Heart right ventricle (tissue), 16 donors: ENCODE measurements at regions not wholly inside any gene's neighbourhood (a gene's known extent, or its start where the extent isn't known, plus 50 kb on each side); places are given as distances from the start of the nearest gene placed in this dataset.

ENCODE experiments used
- ATAC-seq, 8 donors: fragments of 200-7000 bp; cut with Tn5 transposase; one replicate each; pipeline ENCODE4 v1.9.1; 2020; ENCODE audit warnings: mild to moderate bottlenecking in 8 of 8, moderate library complexity in 8 of 8, moderate number of reproducible peaks in 1 of 8
- DNase-seq, 2 donors: peaks; one replicate each; pipeline ENCODE4 v3.0.0-alpha.2; 2020
- H3K27ac ChIP-seq, 10 donors: fragments of 200-600 bp; sonication (generic) in 2 of 10; one replicate each; pipeline versions ENCODE4 v1.5.0 to v1.8.0; 2020 to 2022; ENCODE audit warnings: mild to moderate bottlenecking in 3 of 10
- H3K27me3 ChIP-seq, 7 donors: fragments of 200-600 bp; one replicate each; pipeline ENCODE4 v1.8.0; 2021 to 2022; ENCODE audit warnings: mild to moderate bottlenecking in 2 of 7
- H3K36me3 ChIP-seq, 9 donors: fragments of 200-600 bp; sonication (generic) in 1 of 9; one replicate each; pipeline versions ENCODE4 v1.5.0 to v1.8.0; 2020 to 2022; ENCODE audit warnings: mild to moderate bottlenecking in 2 of 9
- H3K4me1 ChIP-seq, 9 donors: fragments of 200-600 bp; sonication (generic) in 1 of 9; one replicate each; pipeline versions ENCODE4 v1.5.0 to v1.8.0; 2020 to 2022; ENCODE audit warnings: mild to moderate bottlenecking in 4 of 9
- H3K4me3 ChIP-seq, 10 donors: fragments of 200-600 bp; sonication (generic) in 2 of 10; one replicate each; pipeline versions ENCODE4 v1.5.0 to v1.8.0; 2020 to 2022; ENCODE audit warnings: mild to moderate bottlenecking in 7 of 10, moderate library complexity in 2 of 10
- H3K9me3 ChIP-seq, 11 donors: fragments of 200-600 bp in 10 of 11; sonication (generic) in 2 of 11; one replicate each; pipeline versions ENCODE4 v1.5.0 to v1.8.0; 2013 to 2022; ENCODE audit warnings: mild to moderate bottlenecking in 2 of 11, control low read depth in 1 of 11, moderate library complexity in 1 of 11
- WGBS, 2 donors: extraction: QIAGEN DNeasy Blood & Tissue Kit; methylation state at CpG; one replicate each; pipeline ENCODE4 v1.1.7; 2013; ENCODE audit warnings: inconsistent platforms in 1 of 2; 5-methylcytosine and 5-hydroxymethylcytosine counted together
- intact Hi-C, 10 donors: fragments of 100-400 bp; cut with DNase I; formaldehyde crosslinking; loops; one replicate each; pipeline versions ENCODE4 v1.11.1 to v1.14.2; 2022
- TF ChIP-seq, protein P1 (sequence below), 9 donors: fragments of 200-600 bp; sonication (generic) in 2 of 9; IDR thresholded peaks; one replicate each; pipeline versions ENCODE4 v1.5.0 to v1.8.0; 2021 to 2022; ENCODE audit warnings: antibody characterized with exemption in 9 of 9, mild to moderate bottlenecking in 5 of 9, moderate library complexity in 1 of 9
- donor health status: Arrhythmogenic right ventricular cardiomyopathy.
- donor health status: ischemic (EF 13 %, LVEDD 7.1; RV severe dilation, severe dysfunction).
- donor health status: healthy with polysubstance abuse.
- donor health status: DM: no; HTN: yes; CAD: no.
- donor health status: DM: no; HTN: no; CAD: no.
- donor health status: ischemic (EF 25% LVEDD 6.9; RV normal size, moderate dysfunction).
- donor health status: ischemic (EF 25% LVEDD 5.7; RV mildly dilated, moderate dysfunction).
- donor health status: healthy.
- donor health status: DM: yes; HTN: yes; CAD: no.
- donor health status: Ischemic cardiomyopathy.
- donor health status: ischemic (EF 35%, LVEDD 5.7; RV mildly dilated, moderate dysfunction).
- donor health status: nonischemic (EF 11% LVEDD 7.7; RV severe dilation, severe dysfunction).
- donor health status: DM: yes; HTN: yes; CAD: no.
- donor health status: PGD.
- donor health status: ischemic (EF 29% LVEDD 5.4; RV normal size, mild dysfunction).
- donor health status: nonischemic (EF 23%, LVEDD 6.1; RV moderate dilation, normal function).

DNA sequence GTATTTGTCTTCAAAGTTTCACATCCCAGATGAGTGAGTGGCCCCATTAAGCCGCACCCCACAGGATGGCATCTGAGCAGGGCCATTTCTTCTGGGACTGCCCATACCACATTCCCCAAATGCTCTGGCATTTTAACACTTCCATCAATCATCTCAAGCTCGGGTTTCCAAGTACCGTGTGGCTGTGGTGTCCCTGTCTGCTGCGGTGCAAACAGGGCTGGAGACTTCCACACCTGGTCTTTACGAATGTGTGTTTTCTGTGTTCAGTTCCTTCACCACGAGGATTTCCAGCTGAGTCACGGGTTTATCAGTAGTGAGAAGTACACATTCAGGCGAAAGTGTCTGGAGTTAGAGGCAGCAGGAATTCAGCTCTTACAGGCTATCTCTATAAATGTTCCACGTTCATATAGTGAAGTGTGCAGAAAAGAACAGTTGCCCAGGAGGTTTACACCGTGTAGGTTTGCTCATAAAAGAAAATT is 195.2 kb downstream of the RHOU start:
- intact Hi-C loops, result loop anchor here in 1 of 10 donors (10.0 kb wide), 1 partner anchor 66 kb away; no protein-coding TSS in a partner anchor
- Histone ChIP-seq H3K27ac (no peak overlapping the region), H3K4me1 (peaks cover 0 to 5% (median 0%) of the 10 kb centered on the region in 9 donors), H3K4me3 (no peak overlapping the region), H3K27me3 (peaks cover 0 to 13% (median 0%) of the 10 kb centered on the region in 7 donors), H3K9me3 (peaks cover 0 to 14% (median 0%) of the 10 kb centered on the region in 11 donors), H3K36me3 (no peaks in the 10 kb centered on the region)
- 45% methylated on average over 10 of the region's 10 CpGs for WGBS, 2 donors
- no peak for DNase-seq
- TF ChIP-seq, protein P1, sequence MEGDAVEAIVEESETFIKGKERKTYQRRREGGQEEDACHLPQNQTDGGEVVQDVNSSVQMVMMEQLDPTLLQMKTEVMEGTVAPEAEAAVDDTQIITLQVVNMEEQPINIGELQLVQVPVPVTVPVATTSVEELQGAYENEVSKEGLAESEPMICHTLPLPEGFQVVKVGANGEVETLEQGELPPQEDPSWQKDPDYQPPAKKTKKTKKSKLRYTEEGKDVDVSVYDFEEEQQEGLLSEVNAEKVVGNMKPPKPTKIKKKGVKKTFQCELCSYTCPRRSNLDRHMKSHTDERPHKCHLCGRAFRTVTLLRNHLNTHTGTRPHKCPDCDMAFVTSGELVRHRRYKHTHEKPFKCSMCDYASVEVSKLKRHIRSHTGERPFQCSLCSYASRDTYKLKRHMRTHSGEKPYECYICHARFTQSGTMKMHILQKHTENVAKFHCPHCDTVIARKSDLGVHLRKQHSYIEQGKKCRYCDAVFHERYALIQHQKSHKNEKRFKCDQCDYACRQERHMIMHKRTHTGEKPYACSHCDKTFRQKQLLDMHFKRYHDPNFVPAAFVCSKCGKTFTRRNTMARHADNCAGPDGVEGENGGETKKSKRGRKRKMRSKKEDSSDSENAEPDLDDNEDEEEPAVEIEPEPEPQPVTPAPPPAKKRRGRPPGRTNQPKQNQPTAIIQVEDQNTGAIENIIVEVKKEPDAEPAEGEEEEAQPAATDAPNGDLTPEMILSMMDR (IDR thresholded peaks at IDR 0.05), result no peak
- peak in 1 of 8 donors; percentile 44 for ATAC-seq

DNA sequence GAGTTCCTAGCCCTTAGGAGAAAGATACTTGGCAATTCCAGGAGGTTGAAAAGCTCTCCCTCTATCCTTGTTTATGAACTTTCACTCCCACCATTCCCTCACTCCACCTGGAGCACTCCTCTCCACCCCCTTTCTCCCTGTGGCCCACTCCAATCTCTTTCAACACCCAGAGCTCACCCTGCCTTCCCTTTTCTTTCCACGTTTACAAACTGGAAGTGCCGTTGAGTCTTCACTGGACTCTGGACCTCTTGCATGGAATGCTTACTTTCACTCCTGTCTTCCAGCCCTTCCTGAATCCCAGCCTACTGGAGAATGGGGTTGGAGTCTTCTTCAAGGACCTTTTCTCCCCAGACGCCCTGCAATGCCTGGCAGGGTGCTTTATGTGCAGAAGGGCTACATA is 198.5 kb downstream of the RHOU start:
- no peaks in the 10 kb centered on the region for H3K36me3 ChIP-seq
- no peak overlapping the region for H3K4me3 ChIP-seq
- DNase-seq, result no peak
- peaks cover 0 to 13% (median 0%) of the 10 kb centered on the region in 7 donors for H3K27me3 ChIP-seq
- H3K27ac ChIP-seq, result no peak overlapping the region
- intact Hi-C loops, result loop anchor here in 1 of 10 donors (10.0 kb wide), 1 partner anchor 69 kb away; no protein-coding TSS in a partner anchor
- TF ChIP-seq, protein P1 (IDR thresholded peaks at IDR 0.05), result no peak
- 87 to 90% methylated on average over 3 of the region's 3 CpGs for WGBS, 2 donors
- peaks cover 3 to 33% (median 20%) of the 10 kb centered on the region in 9 donors for H3K4me1 ChIP-seq
- ATAC-seq, result no peak
- peaks cover 0 to 11% (median 0%) of the 10 kb centered on the region in 11 donors for H3K9me3 ChIP-seq

GRCh38 chr1:228935198-228935663 is 200.0 kb downstream of the RHOU start:
- intact Hi-C loops, result loop anchor here in 1 of 10 donors (10.0 kb wide), 1 partner anchor 70 kb away; no protein-coding TSS in a partner anchor
- no peak overlapping the region for H3K4me3 ChIP-seq
- H3K9me3 ChIP-seq, result no peaks in the 10 kb centered on the region
- H3K4me1 ChIP-seq, result peaks cover 3 to 48% (median 22%) of the 10 kb centered on the region in 9 donors
- DNase-seq (no peak), ATAC-seq (no peak)
- TF ChIP-seq, protein P1 (IDR thresholded peaks at IDR 0.05), result no peak
- H3K27me3 ChIP-seq, result peaks cover 0 to 13% (median 0%) of the 10 kb centered on the region in 7 donors
- 86 to 89% methylated on average over 4 of the region's 4 CpGs for WGBS, 2 donors
- H3K27ac ChIP-seq, result no peak overlapping the region
- no peaks in the 10 kb centered on the region for H3K36me3 ChIP-seq

GRCh38 chr1:228935855-228936727 is 200.8 kb downstream of the RHOU start:
- Histone ChIP-seq H3K4me1 (peaks cover 3 to 57% (median 21%) of the 10 kb centered on the region in 9 donors), H3K27me3 (peaks cover 0 to 13% (median 0%) of the 10 kb centered on the region in 7 donors), H3K36me3 (no peaks in the 10 kb centered on the region), H3K27ac (peak overlapping the region in 1 of 10 donors; percentile 51), H3K4me3 (no peak overlapping the region), H3K9me3 (no peaks in the 10 kb centered on the region)
- DNase-seq (peak in 1 of 2 donors; percentile 13), ATAC-seq (no peak)
- TF ChIP-seq, protein P1 (IDR thresholded peaks at IDR 0.05), result no peak
- 77 to 85% methylated on average over 15 of the region's 15 CpGs for WGBS, 2 donors
- intact Hi-C loops, result loop anchor here in 1 of 10 donors (10.0 kb wide), 1 partner anchor 71 kb away; no protein-coding TSS in a partner anchor
